ENCODE measurements at regions not wholly inside any gene's neighbourhood (a gene's known extent, or its start where the extent isn't known, plus 50 kb on each side); places are given as distances from the start of the nearest gene placed in this dataset.
A peak's percentile ranks its signal among the peaks of the same experiment; 100 is the strongest.

- no peak for DNase-seq
Measured at GRCh38 chr21:39052718-39053117, 130.5 kb downstream of the PSMG1 start.

DNA sequence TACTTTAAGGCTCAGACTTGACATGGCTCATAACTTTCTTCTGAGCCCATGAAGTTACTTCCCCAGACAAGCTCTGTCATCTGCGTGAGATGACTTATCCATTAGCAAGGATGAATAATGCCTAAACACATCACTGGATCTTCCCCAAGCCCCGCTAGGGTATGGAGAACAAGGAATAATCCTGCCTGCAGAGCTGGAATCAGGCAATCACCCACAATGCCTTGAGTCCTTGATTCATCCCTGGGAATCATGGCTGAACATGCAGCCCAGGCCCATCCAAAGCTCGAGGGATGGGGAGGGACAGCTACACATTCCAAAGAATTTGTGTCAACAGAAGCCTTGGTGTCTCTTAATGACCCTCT is 131.7 kb downstream of the PSMG1 start:
- no peak for DNase-seq

DNA sequence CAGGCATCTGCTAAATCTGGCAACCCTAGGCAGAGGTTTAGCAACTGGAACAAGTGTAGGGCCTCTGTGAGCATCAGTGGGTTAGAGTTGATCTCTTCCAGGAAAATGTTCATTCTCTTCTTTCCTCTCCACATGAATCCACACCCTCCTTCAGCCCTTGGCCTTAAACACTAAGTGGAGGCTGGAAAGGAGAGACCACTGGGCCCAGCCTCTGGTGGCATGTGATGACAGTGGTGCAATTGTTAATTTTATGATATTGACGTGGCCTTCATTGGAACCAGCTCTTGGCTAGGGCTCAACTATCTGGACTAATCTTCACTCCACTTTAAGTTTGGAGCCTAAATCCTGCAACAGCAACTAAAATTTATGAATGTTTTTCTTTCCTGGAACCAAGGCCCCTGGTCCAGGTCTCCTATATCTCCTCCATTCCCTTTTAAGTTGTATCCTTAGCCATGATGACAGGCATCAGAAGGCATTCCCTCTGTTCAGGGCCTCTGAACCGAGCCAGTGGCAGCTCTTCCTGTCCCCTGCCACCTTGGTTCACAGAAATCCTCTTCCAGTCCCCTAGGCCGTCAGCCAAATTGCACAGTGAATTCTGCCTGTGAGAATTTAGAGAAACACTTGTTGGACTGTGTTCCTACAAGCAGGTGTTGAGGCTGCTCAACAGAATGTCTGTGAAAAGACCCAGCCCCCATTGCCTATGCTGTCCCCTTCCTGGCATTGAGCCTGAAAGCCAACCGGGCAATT is 132.2 kb downstream of the PSMG1 start:
- DNase-seq, result no peak

GRCh38 chr21:39048574-39048973 is 134.7 kb downstream of the PSMG1 start:
- no peak for DNase-seq

GRCh38 chr21:39048064-39048463 is 135.2 kb downstream of the PSMG1 start:
- no peak for DNase-seq

GRCh38 chr21:39047046-39047445 is 136.2 kb downstream of the PSMG1 start:
- no peak for DNase-seq

GRCh38 chr21:39046236-39046916 is 136.9 kb downstream of the PSMG1 start:
- no peak for DNase-seq

DNA sequence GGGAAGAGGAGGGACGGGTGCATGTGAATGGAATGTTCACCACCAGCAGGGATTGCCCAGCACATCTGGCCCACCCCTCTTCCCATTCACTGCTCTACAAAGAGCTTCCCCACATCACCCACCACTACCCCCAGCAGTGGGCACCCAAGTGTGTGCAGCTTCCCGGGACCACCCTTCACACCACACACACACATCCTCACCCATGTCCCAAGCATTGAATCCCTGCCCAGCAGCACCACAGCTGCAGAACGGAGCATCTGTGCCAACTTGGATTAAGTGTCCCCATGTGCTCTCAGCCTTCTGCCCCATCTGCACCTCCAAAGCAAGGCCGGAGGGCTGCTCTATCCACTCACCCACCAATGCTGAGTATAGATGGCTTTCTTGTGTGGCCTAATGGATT is 141.4 kb downstream of the PSMG1 start:
- DNase-seq, result no peak

DNA sequence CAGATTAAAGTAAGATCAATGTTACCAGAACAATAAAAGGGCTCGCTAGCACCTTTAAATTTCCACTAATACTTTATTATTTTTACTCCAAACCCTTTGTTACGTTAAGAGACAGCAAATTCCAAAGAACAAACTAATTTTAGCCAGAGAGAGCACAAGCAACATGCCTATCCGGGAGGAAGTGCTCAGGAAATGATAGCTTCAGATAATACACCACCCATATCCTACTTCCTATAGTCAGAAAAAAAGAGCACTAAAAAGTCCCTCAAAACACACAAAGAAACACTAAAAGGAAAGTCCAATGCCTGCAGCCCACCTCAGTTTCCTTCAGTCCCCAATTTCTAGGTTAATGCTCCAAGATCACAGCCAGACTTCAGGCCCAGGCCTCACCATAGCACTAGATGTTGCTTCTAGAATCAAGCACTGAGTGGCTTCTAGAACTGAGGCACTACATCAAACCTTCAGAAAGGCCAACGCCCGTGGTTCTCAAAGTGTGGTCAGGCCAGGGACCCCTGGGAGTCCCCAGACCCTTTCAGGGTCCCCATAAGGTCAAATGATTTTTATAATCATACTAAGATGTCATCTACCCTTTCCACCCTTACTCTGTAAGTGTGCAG is 142.6 kb downstream of the PSMG1 start:
- DNase-seq, result no peak

DNA sequence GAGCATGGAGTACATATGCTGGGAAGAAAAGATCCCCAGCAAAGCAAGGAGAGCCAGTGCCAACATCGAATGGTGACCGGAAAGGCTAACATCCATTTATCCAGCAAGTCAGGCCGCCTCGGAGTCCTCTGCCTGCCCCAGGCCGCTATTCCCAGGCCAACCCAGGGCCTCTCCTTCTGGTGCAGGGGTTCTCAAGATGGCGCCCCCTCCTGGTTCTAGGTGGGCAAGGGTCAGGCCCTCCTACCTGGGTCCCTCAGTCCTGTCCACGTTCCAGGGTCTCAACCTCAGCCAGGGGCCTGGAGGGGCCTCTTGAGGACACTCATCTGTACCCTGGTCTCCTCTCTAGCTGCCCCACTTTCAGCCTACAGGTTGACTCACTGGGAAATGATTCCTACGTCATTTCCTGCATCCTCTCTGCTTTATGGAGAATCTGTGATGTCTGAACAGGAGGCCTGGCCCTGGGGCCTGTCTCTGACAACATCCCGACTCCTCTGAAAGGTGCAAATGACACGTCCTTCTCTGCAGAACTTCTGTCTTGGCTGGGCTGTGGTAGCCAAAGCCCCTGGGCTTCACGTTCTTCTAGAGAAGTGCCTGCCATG is 145.3 kb downstream of the PSMG1 start:
- DNase-seq, result no peak

DNA sequence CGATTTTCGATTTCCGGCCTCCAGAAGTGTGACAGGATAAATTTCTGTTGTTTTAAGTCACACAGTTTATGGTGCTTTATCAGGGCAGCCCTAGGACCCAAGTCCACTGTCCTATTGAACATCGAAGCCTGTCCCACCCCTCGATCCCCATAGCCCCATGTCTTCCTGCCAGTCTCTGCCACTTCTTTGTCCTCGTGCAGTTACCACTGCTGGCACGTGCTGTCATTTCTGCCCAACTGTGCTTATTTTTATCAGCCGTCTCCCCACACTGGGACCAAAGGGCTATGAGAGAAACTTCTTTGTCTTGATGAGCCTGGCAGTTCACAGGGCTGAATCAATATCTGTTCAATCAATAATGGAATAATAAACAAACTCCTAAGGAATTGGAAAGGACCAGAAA is 146.7 kb downstream of the PSMG1 start:
- DNase-seq, result no peak

DNA sequence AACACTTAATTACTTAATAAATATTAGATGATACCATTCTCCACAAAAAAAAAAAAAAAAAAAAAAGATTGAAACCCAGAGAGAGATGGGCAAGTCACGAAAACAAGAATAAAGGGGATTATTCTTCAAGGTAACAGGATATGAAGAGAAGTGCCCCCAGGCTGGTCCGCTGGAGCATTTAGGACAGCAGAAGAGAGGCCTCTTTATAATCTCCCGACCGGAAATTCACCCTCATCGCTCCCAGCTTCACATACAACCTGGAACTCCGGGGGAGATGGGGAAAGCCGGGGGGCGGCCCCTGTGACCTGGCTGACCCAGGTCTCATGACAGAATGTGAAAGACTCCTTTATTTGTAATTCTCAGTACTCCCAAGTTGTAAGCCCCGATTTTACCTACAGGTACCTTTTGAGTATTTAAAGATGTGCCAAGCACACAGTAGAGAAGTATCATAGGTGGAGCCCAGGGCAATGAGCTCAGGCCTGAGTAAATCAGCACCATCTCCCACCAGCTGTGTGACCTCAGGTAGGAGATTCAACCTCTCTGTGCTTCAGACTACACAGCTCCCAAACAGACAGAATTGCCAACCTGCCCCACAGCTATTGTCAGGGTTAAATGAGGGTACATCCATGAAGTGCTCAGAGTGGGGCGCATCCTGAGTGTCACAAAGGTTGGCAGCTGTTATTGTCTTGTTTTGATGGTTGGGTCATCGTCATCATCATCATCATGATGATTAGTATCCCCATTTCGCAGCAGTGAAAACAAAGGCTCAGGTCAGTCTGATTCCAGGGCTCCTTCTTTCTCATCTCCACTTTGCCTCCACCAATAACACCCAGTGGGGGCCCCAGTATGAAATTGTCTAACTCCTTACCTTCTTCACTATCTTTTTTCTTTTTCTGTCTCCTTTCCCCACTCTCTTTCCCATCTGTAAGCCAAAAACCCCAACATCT is 148.4 kb downstream of the PSMG1 start:
- DNase-seq, result no peak

- DNase-seq, result no peak
Measured at GRCh38 chr21:39033878-39034589, 149.2 kb downstream of the PSMG1 start.

DNA sequence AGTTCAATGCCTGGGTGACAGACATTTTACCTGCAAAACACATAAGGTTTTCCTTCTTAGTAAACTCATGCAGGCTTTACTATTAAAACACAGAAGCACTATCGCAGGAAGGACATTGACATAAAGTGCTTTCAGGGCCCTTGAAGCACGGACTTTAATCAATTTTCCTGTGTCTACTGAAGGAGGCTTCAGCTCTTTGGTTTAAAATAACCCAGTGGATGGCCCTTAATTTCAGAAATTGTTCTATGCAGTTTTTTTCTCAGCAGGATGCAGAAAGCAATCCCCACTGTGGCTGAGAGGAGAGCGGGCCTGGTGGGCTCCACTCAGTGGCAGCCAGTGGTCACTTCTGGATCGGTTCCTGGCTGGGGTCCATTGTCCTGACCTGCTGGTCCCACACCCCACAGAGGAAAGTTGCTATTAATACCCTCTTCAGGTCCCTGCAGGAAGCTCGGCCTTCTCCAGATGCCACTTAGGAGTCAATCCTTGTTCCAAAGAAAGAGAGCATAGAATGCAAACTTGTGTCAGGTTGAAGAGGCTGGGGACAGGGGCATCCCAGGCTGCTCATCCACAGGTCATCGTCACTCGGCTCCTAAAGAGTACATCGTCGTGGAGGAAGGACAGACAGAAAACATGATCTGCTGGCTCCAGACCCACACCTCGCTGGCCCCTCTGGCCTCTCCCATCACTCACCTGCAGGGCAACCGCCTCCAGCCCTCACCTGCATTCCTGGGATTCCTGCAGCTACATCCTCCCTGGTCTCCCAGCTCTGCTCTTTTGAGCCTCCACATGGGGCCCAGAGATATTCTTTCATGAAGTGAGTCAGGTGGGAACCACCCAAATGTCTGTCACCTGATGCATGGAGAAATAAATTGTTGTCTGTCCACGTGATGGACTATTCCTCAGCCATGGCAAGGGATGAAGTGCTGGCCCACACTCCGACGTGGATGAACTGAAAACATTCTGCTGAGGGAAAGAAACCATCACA is 153.1 kb downstream of the PSMG1 start:
- DNase-seq, result no peak

DNA sequence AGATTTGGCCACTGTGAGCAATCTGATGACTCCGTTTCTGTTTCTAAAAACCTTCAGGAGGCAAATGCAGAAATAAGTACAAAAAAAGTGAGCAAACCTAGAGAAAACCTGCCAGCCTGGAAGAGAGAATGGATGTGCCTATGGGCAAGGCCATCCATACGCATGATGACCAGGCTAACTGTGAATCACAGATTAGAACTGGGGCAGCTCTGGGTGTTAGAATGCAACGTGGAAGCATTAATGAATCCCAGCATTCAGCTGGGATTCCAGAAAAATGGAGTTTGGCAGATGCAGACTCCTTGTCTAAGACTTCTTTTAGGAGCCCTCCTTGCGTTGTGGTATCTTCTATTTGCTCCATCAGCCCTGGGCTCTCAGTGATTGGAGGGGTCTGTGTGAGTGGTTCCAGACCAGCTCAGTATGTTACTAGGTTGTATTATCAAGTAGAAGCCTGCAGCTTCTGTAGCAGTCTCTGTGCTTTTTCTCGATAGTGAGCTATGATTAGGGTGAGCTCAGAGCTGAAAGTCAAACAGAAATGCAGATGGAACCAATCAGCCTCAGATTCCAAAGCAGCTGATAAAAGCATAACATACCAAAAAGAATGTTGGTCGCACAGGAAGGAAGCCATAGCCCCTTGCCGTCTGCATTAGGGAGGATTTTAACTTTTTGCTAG is 154.0 kb downstream of the PSMG1 start:
- no peak for DNase-seq

- DNase-seq, result no peak
Measured at GRCh38 chr21:39025198-39025597, 158.1 kb downstream of the PSMG1 start.

DNA sequence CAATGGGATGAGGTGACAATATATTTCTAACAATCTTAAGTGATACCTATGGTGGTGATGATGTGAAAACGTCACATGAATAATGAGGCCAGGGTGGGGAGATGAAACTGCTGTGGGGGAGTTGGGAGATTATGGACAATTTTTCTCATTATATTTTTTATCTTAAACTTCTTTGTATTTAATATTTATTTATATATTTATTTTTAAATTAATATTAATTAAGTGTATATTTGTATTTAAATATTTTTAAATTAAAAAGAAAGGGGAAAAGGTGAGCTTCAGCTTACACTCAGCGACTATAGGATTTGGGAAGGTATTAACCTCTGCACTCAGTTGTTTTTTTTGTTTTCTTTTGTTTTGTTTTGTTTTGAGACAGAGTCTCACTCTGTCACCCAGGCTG is 158.7 kb downstream of the PSMG1 start:
- DNase-seq, result no peak

DNA sequence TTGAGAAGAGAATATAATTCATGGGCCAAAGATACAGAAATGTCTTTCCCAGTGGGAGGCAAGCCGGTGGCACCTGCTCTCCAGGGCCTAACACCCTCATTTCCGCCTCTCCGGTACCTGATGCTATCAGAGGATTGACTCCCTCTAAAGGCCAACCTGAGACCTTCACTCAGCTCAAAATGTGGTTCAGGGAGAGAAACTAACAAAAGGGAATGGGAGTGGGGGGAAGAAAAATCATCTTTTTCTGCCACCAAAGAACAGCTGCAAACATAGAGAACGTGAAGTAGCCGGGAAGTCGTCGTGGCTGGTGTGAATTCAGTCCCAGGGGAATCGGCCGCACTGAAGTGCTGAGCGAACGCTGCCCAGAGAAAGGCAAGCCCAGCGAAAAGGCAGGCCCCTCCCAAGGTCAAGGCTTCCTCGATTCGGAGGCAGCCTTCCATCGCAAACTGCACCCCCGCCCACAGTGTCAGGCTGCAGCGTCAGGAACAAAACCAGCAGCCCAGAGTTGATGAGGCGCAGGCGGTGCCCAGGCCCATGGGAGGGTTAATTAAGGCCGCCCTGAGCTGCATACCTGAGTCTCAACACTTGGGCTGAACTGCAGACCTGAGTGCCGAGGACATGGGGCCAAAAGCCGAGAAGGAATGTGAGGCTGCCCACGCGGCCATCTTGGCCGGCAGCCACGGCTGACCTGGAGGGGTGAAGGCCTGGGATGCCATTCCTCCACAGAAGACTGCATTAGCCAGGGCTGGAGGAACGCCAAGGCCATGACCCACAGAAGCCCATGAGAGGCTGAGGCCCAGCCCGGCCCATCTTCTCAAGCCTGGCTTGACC is 160.2 kb downstream of the PSMG1 start:
- peak; percentile 58 for DNase-seq

GRCh38 chr21:39022466-39022862 is 160.8 kb downstream of the PSMG1 start:
- DNase-seq, result no peak
